SU-DHL-6 (cell line): ENCODE measurements at regions not wholly inside any gene's neighbourhood (a gene's known extent, or its start where the extent isn't known, plus 50 kb on each side); places are given as distances from the start of the nearest gene placed in this dataset.

Experiments used
- H2AFZ ChIP-seq: fragments of 200-600 bp; sonication (generic); 2 replicates; pipeline ENCODE4 v1.6.1; 2014; ENCODE audit warnings: low read depth, mild to moderate bottlenecking, moderate library complexity, mixed read lengths, antibody characterized with exemption, low read length; ENCODE audit not compliant: severe bottlenecking
- H3F3A ChIP-seq: fragments of 200-600 bp; shearing (Covaris generic); 2 replicates; pipeline ENCODE4 v1.6.0; 2016; ENCODE audit warnings: antibody characterized with exemption, mild to moderate bottlenecking; ENCODE audit not compliant: insufficient read depth
- H3K27ac ChIP-seq: fragments of 200-600 bp; sonication (generic); 2 replicates; pipeline ENCODE4 v1.5.1; 2016; ENCODE audit warnings: low read depth, mild to moderate bottlenecking, low read length, moderate library complexity, mixed read lengths
- H3K27me3 ChIP-seq: fragments of 200-600 bp; sonication (generic), shearing (Covaris generic); 2 replicates; pipeline ENCODE4 v1.6.0; 2014; ENCODE audit warnings: mild to moderate bottlenecking, low read length
- H3K36me3 ChIP-seq: fragments of 200-600 bp; sonication (generic); 2 replicates; pipeline ENCODE4 v1.6.1; 2014; ENCODE audit warnings: mild to moderate bottlenecking, low read length, mixed read lengths
- H3K4me2 ChIP-seq: fragments of 300-600, 200-600 bp; shearing (Covaris generic), sonication (generic); 2 replicates; pipeline ENCODE4 v1.6.0; 2014; ENCODE audit warnings: low read length, low read depth, mild to moderate bottlenecking; ENCODE audit not compliant: poor library complexity, severe bottlenecking
- H3K4me3 ChIP-seq: fragments of 200-600 bp; sonication (generic); 2 replicates; pipeline ENCODE4 v1.5.1; 2014; ENCODE audit warnings: antibody characterized with exemption, low read length, mild to moderate bottlenecking, mixed read lengths; ENCODE audit not compliant: insufficient read depth, poor library complexity, severe bottlenecking
- H3K79me2 ChIP-seq: fragments of 200-600 bp; sonication (generic); 2 replicates; pipeline ENCODE4 v1.6.1; 2014; ENCODE audit warnings: mild to moderate bottlenecking, low read length, moderate library complexity; ENCODE audit not compliant: insufficient read depth
- H3K9ac ChIP-seq: fragments of 200-600 bp; sonication (generic); 2 replicates; pipeline ENCODE4 v1.7.0; 2014; ENCODE audit warnings: mild to moderate bottlenecking, low read length
- H3K9me2 ChIP-seq: fragments of 200-600 bp; sonication (generic); replicated peaks from 2 replicates; pipeline ENCODE4 v1.6.1; 2014; ENCODE audit warnings: low read length; ENCODE audit not compliant: insufficient read depth
- H3K9me3 ChIP-seq: fragments of 200-600 bp; sonication (generic); 2 replicates; pipeline ENCODE4 v1.6.1; 2014; ENCODE audit warnings: low read length, mixed read lengths; ENCODE audit not compliant: insufficient read depth
- H4K20me1 ChIP-seq: fragments of 200-600 bp; sonication (generic); 2 replicates; pipeline ENCODE4 v1.6.1; 2014; ENCODE audit warnings: low read depth, mild to moderate bottlenecking, antibody characterized with exemption, low read length, moderate library complexity, mixed read lengths
- EZH2phosphoT487 ChIP-seq: fragments of 200-600 bp; sonication (generic), shearing (Covaris generic); conservative IDR thresholded peaks from 2 replicates; pipeline ENCODE4 v1.6.1; 2018; ENCODE audit warnings: mild to moderate bottlenecking, antibody characterized with exemption, low read length, moderate library complexity, mixed read lengths
- TF ChIP-seq, protein P1 (sequence below): fragments of 200-600 bp; sonication (generic); IDR thresholded peaks from one replicate; pipeline ENCODE4 v1.5.1; 2017; ENCODE audit warnings: antibody characterized with exemption, mild to moderate bottlenecking, low read length, moderate library complexity; ENCODE audit not compliant: insufficient read depth, poor library complexity, severe bottlenecking

DNA sequence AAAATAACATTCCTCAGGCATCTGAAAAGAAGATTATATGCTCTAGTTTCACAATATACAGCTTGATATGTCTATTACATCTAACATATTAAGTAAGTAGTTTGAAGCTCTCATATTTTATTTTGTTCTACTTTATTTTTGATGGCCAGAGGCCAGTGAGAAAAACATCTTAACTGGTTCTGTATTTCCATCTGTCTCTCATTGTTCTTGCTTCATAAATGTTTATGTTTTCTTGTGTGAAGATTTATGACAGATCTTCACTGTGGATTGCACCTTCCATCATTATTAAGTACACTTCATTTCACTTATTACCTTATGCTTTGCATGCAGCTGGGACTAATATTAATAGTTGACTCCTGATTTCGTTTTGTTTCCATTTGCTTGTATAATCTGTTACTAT, 511.2 kb downstream of the TSN start:
- H3K9me2 ChIP-seq, result no peaks in the 10 kb centered on the region
- H3K79me2 ChIP-seq, result no peaks in the 10 kb centered on the region
- H3F3A ChIP-seq, result no peaks in the 10 kb centered on the region
- no peak overlapping the region for H3K27ac ChIP-seq
- H3K4me2 ChIP-seq, result no peak overlapping the region
- H3K4me3 ChIP-seq, result no peak overlapping the region
- no peaks in the 10 kb centered on the region for H4K20me1 ChIP-seq
- no peak for TF ChIP-seq EZH2phosphoT487
- TF ChIP-seq, protein P1, sequence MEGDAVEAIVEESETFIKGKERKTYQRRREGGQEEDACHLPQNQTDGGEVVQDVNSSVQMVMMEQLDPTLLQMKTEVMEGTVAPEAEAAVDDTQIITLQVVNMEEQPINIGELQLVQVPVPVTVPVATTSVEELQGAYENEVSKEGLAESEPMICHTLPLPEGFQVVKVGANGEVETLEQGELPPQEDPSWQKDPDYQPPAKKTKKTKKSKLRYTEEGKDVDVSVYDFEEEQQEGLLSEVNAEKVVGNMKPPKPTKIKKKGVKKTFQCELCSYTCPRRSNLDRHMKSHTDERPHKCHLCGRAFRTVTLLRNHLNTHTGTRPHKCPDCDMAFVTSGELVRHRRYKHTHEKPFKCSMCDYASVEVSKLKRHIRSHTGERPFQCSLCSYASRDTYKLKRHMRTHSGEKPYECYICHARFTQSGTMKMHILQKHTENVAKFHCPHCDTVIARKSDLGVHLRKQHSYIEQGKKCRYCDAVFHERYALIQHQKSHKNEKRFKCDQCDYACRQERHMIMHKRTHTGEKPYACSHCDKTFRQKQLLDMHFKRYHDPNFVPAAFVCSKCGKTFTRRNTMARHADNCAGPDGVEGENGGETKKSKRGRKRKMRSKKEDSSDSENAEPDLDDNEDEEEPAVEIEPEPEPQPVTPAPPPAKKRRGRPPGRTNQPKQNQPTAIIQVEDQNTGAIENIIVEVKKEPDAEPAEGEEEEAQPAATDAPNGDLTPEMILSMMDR, result no peak
- no peak overlapping the region for H2AFZ ChIP-seq
- no peaks in the 10 kb centered on the region for H3K27me3 ChIP-seq
- H3K36me3 ChIP-seq, result no peaks in the 10 kb centered on the region
- no peaks in the 10 kb centered on the region for H3K9me3 ChIP-seq
- H3K9ac ChIP-seq, result no peak overlapping the region

DNA sequence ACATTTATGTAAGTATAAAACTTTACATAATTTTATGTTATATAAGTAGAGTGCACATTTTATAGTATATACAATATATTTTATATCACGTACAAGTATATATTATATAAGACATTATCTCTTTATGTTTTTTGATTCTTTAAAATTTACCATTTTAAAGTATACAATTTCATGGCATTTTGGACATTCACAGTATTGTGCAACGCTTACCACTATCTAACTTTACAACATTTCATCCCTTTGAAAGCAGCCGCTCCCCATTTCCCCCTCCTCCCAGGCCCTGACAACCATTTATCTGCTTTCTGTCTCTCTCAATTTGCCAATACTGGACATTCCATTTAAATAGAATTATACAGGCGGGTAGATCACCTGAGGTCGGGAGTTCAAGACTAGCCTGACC, 512.5 kb downstream of the TSN start:
- no peak overlapping the region for H3K27ac ChIP-seq
- H3K9me2 ChIP-seq, result no peaks in the 10 kb centered on the region
- H4K20me1 ChIP-seq, result no peaks in the 10 kb centered on the region
- no peak overlapping the region for H3K9ac ChIP-seq
- no peaks in the 10 kb centered on the region for H3K36me3 ChIP-seq
- no peak overlapping the region for H2AFZ ChIP-seq
- no peak for TF ChIP-seq EZH2phosphoT487
- TF ChIP-seq, protein P1, result no peak
- no peak overlapping the region for H3K4me2 ChIP-seq
- H3K79me2 ChIP-seq, result no peaks in the 10 kb centered on the region
- no peaks in the 10 kb centered on the region for H3K9me3 ChIP-seq
- no peaks in the 10 kb centered on the region for H3K27me3 ChIP-seq
- no peaks in the 10 kb centered on the region for H3F3A ChIP-seq
- no peak overlapping the region for H3K4me3 ChIP-seq

DNA sequence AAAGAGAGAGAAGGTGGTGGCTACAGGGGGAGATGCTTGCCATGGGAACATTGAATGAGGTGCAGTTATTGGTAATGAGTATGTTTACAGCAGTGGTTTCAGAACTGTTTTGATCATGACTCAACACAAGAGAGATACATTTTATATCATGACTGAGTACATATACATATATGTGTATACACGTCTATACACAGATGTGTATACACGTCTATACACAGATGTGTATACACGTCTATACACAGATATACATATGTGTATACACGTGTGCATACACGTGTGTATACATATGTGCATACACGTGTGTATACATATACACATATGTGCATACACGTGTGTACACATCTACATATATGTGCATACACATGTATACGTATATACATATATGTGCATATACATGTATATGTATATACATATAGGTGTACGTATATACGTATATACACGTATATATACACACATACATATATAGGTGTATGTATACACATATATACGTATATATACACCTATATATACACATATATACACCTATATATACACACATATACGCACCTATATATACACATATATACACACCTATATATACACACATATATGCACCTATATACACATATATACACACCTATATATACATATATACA, 518.5 kb downstream of the TSN start:
- no peaks in the 10 kb centered on the region for H4K20me1 ChIP-seq
- no peak overlapping the region for H3K4me2 ChIP-seq
- peaks cover 11% of the 10 kb centered on the region; the same call in 1 of the 2 replicates for H3F3A ChIP-seq
- no peak overlapping the region for H3K27ac ChIP-seq
- no peaks in the 10 kb centered on the region for H3K9me2 ChIP-seq
- no peak overlapping the region for H3K9ac ChIP-seq
- H3K9me3 ChIP-seq, result no peaks in the 10 kb centered on the region
- no peaks in the 10 kb centered on the region for H3K79me2 ChIP-seq
- no peak overlapping the region for H2AFZ ChIP-seq
- no peak overlapping the region for H3K4me3 ChIP-seq
- H3K27me3 ChIP-seq, result no peaks in the 10 kb centered on the region
- H3K36me3 ChIP-seq, result no peaks in the 10 kb centered on the region
- TF ChIP-seq, protein P1, result no peak
